GM18870 (cell line): ENCODE measurements at regions not wholly inside any gene's neighbourhood (a gene's known extent, or its start where the extent isn't known, plus 50 kb on each side); places are given as distances from the start of the nearest gene placed in this dataset.
"Not testable (repeated sequence)": the region's sequence is repeated elsewhere in the genome, so short reads cannot be mapped to it uniquely, and the experiment has no call there.

Source experiments
- ATAC-seq: cut with Tn5 transposase; IDR thresholded peaks from one replicate; pipeline ENCODE4 v1.9.1; 2021; ENCODE audit warnings: moderate library complexity; ENCODE audit not compliant: unreplicated experiment

DNA sequence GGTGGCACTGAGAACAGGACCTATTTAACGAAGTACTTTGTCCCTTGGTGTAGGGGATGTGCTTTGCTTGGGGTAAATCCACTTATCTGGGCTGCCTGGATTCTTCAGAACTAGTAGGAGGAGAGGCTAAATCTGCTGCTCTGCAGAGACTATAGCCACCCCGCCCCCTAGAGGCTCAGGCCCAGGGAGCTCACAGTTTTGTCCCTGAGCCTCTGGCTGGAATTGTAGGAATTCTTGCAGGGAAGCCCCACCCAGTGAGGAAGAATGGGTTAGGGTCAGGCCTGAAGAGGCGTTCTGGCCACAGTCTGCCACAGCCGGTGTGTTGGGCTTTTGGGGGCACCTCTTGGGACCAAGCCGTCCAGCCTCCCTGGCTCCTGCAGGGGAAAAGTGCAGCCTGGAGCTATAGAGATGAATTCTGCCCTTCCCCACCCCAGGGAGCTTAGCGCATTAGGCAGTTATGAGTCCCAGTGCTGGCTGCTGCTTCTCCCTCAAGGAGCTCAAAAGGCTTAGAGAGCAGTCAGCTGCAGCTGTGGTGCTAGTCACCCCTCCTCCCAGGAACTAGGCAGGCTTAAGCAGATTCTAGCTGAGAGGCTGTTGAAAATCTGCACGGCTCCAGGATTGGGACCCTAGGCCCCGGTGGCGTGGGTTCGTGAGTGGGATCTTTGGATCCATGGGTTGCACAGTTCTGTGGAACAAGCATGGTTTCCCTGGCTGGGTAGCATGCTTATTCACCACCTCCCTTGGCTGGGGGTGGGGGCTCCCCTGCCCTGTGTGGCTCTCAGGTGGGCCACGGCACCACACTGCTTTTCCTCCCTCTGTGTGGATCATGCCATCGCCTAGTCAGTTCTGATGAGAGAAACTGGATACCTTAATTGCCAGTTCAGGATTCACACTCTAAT is 237.4 kb upstream of the TOM1L1 start:
- ATAC-seq: no peak

DNA sequence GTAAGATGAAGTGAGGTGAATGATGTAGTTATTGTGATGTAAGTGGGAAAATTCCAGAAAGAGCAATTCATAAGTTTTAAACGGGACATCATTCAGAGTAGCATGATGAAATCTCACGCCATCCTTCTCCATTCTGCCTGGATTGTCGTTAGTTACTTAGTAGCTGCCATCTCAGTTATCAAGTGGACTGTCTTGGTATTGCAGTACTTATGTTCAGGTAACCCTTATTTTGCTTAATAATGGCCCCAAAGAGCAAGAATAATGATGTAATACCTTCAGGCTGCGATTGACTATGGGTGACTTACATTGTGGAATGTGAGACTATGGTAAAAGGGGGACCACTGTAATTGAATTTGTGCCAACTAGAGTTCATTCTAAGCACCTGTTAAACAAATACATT is 234.1 kb upstream of the TOM1L1 start:
- ATAC-seq: no peak

DNA sequence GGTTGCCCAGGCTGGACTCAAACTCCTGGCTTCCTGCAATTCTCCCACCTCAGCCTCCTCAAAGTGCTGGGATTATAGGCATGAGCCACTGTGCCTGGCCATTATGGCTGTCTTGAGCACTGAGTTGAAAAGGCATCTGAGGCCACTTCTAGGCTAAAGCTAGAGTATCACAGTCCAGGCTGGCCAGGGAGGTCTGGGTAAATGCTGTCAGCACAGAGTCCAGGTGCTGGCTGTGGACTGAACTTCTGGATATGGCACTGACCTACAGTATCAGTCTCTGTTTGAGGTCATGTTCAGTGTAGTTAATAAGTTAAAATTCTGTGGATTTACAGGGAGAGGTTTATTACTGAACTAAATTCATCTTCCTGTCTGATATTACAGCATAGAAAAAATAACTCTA is 222.5 kb upstream of the TOM1L1 start:
- no peak for ATAC-seq

DNA sequence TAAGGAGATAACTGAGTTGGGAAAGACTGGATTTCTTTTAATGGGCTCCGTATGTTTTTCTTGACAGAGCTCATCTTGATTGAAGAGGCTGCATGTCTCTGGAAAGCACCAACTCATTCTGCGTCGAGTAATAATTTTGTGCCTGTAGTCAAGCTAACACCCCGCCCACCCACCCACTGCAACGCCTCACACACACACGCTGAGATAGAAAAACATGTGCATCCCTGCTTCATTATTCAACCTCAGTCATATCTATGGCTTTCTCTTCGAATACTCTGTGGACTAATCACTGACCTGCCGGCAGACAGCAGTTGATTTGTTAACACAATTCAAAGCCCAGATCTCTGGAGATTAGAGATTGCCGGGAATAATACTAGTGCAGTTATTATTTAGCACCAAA is 220.2 kb upstream of the TOM1L1 start:
- no peak for ATAC-seq

- no peak for ATAC-seq
These were observed 206.3 kb upstream of the TOM1L1 start for GRCh38 chr17:54694287-54694887.

- not testable (repeated sequence) for ATAC-seq
These were observed 187.9 kb upstream of the TOM1L1 start for GRCh38 chr17:54712798-54713197.

DNA sequence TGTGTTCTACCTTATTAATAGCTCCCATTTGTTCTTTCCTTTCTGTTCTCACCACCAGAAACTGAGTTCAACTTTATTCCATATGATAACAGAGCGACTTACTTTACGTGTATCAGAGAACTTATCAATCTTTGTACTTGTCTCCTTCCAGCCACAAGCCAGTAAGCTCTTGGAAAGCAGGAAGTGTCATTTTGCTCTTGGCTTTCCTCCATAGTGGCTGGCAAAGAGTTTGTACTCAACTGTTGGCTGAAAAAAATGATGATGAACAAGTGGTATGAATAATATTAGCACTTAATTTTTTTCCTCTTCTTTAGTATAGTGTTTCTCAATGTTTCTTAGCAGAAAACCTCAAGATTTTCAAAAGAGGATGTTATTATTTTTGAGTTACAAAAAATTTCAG is 182.4 kb upstream of the TOM1L1 start:
- no peak for ATAC-seq

DNA sequence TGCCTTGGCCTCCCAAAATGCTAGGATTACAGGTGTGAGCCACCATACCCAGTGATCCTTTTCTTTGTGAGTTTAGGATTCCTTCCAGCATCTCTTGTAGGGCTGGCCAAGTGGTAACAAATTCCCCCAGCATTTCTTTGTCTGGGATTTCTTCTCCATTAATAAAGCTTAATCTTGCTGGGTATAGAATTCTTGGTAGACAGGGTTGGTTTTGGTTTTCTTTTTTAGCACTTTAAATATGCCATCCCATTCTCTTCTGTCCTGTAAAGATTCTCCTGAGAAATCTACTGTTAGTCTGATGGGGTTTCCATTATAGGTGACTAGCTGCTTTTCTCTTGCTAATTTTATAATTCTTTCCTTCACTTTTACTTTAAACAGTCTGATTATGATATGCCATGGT is 173.0 kb upstream of the TOM1L1 start:
- no peak for ATAC-seq

DNA sequence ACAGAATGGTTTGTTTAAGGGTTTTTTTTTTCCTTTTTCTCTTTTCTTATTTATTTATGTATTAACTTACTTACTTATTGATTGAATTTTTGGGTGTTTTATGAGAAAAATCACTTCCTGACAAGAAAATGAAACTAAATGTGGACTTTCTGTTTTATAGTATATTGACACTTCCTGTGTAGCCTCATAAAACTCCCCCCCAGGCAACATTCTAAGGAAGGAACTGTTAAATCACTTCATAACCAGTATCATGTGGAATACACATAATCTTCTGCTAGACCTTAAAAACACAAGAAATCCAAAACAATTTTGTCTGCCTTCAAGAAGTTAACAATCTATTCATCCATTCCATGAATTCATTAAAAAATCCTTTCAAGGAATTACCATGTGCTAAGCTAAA is 164.1 kb upstream of the TOM1L1 start:
- no peak for ATAC-seq

DNA sequence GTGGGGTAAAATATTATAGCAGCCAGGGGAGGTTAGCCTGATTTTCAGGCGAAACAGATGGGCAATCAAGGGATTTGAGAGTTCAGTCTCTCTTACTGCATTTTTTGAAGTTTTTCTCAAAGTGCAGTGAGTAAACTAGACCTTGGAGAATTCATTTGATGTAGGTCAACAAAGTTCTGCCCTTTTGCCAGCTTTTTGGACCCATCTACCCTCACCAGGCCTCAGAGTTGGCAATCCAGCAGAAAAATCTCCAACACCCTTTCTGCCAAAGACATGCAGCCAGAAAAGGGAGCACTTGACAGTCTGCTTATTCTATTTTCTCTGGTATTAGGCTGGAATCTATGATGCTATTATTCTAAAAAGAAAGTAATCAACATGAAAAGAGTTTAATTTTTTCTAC is 162.2 kb upstream of the TOM1L1 start:
- no peak for ATAC-seq

DNA sequence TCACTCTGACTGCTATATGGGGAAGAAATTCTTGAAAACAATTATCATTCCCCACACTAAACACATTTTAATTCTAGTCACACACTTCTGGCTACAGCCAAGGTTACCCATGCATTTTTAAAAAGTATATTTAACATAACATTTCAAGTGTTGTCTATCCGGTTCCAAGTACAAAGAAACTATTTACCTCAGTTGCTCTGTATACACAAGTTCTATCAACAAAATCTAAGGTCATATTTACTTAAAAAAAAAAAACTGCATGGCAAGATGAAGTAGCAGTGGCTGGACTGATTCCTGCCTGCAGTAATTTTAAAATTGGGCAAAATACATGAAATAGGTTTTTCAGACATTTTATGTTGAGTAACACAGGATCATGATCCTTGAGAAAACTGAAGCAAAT is 155.9 kb upstream of the TOM1L1 start:
- ATAC-seq: no peak

DNA sequence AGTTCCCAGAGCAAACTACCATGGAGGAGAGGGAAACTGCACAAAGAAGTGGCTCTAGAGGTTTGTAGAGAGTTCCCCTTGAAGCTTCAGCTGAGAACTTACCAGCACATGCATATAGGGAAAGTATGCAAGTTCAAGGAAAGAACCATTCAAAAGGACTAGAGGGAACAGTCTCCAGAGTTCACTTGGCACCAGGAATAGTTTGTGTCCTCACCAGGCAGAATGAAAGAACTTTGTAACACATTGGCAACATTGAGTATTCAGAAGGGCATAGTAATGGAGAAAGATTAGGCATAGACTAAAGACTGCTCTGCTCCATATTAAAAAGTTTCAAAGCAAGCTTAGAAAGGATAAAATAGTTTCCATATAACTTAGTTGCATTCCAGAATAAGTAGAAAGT is 155.4 kb upstream of the TOM1L1 start:
- ATAC-seq: no peak

DNA sequence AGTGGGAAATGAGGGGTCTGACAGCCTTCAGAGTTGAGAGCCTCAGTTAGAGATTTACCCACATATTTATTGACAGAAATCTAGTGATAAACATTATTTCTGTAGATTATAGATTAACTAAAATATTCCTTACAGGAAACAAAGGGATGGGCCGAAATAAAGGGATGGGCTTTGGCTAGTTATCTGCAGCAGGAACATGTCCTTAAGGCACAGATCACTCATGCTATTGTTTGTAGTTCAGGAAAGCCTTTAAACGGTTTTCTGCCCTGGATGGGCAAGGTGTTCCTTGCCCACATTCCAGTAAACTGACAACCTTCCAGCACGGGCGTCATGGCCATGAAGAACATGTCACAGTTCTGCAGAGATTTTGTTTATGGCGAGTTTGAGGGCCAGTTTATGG is 154.8 kb upstream of the TOM1L1 start:
- ATAC-seq: no peak

GRCh38 chr17:54749157-54749556 is 151.5 kb upstream of the TOM1L1 start:
- no peak for ATAC-seq

DNA sequence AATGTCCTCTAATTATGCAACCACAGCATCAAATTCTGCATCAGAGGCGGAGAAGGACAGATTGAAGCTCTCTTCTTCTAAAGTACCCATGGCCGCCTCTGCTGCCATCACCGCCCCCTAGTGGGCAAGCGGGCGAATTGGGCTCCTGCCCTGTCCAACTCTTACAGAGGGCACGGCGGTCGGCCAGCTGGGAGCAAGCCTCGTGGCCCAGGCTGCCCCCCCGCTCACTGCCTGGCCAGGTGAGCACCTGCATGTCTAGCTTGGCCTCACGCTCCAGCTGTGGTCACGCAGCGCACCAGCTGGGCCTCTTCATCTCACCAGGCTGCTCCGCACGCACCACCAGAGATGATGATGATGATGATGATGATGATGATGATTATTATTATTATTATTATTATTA is 146.1 kb upstream of the TOM1L1 start:
- ATAC-seq: no peak

- ATAC-seq: no peak
These were observed 139.8 kb upstream of the TOM1L1 start for GRCh38 chr17:54760836-54761235.

DNA sequence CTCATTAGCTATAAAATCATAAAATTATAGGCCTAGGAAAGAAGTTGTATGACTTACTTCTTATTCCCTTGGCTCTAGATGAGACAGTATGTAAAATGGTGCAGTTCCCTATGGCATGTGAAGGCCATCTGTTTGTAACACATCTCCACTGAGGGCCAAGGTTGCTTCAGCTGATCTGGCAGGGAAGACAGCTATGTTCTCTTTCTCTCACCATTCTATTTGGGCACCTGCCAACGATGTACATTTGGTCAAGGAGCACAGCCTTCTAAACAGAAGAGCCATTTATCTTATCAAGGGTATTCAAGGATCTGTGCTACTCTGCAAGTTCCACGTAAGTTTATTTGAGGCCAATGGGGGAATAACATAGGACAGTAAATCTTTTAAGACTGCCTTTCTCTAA is 129.8 kb upstream of the TOM1L1 start:
- no peak for ATAC-seq

DNA sequence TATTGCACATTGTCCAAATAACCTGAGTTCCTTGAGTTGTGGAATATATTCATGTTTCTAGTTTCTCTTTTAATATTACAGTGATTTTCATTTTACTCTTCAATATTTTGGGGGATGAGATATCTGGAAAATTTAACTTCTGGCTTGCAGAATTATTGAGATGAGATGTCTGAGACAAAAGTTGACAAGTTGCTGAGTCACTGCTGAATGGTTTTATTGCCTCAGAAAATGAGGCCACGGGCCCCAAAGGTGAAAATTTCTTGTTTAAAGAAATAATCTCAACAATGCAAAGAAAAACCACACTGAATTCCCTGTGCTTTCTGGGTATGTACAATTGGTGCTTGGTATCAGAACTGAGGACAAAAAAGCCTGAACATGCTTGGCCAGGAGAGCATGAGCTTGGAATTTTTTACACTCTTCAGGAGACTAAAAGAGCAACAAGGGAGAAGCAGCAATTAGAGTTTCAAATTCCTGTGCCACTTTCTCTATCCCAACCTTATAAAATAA is 129.2 kb upstream of the TOM1L1 start:
- ATAC-seq: no peak

DNA sequence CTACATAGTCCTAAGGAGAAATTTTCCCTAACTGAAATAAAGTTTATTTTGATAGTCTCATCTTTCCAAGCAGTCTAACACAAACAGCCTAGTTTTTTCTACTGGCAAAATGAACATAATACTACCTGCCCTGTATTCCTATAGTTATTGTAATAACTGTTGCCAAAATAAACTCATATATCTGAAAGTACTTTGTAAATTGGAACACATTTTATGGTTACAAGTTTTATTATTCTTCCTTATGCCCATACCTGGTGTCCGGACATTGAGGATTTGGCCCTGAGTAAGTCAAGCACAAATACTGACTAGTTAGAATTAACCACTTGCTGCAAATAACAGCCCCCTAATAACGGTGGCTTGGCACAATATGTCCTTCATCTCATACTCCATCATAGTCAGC is 120.4 kb upstream of the TOM1L1 start:
- no peak for ATAC-seq

GRCh38 chr17:54781389-54781788 is 119.3 kb upstream of the TOM1L1 start:
- no peak for ATAC-seq

- ATAC-seq: no peak
These were observed 116.3 kb upstream of the TOM1L1 start for GRCh38 chr17:54784305-54784704.

DNA sequence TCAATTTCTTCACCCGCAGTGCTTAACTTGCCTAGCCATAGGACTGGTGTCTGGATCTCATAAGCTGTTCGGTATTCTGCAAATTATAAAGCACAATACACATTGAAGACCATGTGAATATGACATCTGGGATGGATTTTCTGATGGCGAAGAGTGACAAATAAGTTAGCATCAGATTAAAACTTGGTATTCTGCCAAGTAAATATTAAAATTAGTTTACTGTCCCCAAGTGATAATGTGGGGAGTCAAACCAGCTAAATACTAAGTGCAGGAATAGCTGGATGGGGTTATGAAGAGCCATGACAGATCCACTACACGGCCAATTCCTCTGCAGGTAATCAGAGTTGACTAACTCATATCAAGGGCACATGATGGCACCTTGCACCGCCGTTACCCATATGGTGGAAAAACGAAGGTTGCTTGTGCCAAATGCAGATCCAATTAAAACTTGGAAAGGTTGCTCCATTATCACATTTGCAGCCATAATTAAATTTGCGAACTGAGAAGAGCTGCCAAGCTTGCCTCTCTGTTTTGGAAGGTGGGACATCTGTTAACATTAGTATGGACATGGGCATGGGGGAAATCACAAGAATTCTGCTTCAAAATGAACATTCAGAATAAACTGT is 114.9 kb upstream of the TOM1L1 start:
- ATAC-seq: no peak
